T-helper 2 cell treated with Interferon-gamma antibody and Interleukin-4, amounts not matched to agents 5 μg/mL and 100 μg/mL, for 36 hours (primary cell): ENCODE measurements at regions not wholly inside any gene's neighbourhood (a gene's known extent, or its start where the extent isn't known, plus 50 kb on each side); places are given as distances from the start of the nearest gene placed in this dataset.
"Not testable (repeated sequence)": the region's sequence is repeated elsewhere in the genome, so short reads cannot be mapped to it uniquely, and the experiment has no call there.

Experiments used
- DNase-seq: peaks from one replicate; pipeline ENCODE4 v3.0.0; 2021; ENCODE audit warnings: low spot score
- H3K27ac Mint-ChIP-seq: one replicate; pipeline ENCODE4 v1.8.0; 2021; ENCODE audit warnings: mild to moderate bottlenecking, mixed read lengths
- H3K27me3 Mint-ChIP-seq: one replicate; pipeline ENCODE4 v1.8.0; 2021; ENCODE audit warnings: low read depth, mixed read lengths
- H3K36me3 Mint-ChIP-seq: one replicate; pipeline ENCODE4 v1.8.0; 2021; ENCODE audit warnings: low read depth, mixed read lengths
- H3K4me1 Mint-ChIP-seq: one replicate; pipeline ENCODE4 v1.8.0; 2021; ENCODE audit warnings: low read depth, mixed read lengths
- H3K4me3 Mint-ChIP-seq: one replicate; pipeline ENCODE4 v1.8.0; 2022; ENCODE audit warnings: mild to moderate bottlenecking, moderate library complexity, mixed read lengths
- H3K9me3 Mint-ChIP-seq: one replicate; pipeline ENCODE4 v1.8.0; 2021; ENCODE audit warnings: mixed read lengths

DNA sequence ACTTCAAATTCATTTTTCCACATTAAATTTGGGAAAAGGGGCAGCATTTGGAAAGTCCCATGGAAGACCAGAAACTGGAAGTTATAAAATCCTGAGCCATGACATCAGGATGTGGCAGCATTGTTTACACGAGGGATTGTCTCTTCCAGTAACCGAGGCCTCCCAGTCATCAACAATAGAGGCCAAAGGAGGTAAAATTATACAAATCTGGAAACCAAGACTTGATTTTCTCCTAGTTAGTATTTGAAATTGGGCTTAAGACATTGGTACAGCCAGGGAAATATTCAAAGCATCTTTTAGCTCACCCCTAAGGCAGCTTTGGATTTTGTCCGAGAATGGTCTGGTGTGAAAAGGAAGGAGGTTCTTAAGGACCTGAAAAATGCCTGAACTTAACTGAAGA, 251.6 kb upstream of the FOXF1 start:
- no peak overlapping the region for H3K4me3 Mint-ChIP-seq
- H3K27ac Mint-ChIP-seq: no peak overlapping the region
- no peaks in the 10 kb centered on the region for H3K27me3 Mint-ChIP-seq
- no peaks in the 10 kb centered on the region for H3K4me1 Mint-ChIP-seq
- no peak for DNase-seq
- peaks cover 4% of the 10 kb centered on the region for H3K9me3 Mint-ChIP-seq
- no peaks in the 10 kb centered on the region for H3K36me3 Mint-ChIP-seq

DNA sequence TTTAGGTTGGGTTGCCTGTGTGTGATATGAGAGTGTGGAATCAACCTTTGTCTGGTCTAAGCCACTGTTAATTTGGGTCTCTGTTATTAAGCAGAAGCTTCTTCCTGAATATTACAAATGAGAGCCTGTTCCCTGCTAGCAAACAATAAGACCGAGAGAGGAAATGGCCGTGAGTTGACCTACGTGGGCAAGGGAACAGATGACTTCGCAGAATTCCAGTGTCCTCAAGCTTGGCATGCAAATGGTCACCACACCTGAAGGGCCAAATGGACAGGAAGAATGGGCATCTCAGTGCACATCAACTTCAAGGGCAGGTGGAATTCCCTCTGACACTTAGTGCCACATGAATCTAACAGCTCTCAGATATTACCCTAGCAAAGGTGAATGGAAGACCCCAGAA, 250.8 kb upstream of the FOXF1 start:
- DNase-seq: no peak
- H3K9me3 Mint-ChIP-seq: peaks cover 4% of the 10 kb centered on the region
- H3K4me1 Mint-ChIP-seq: no peaks in the 10 kb centered on the region
- H3K4me3 Mint-ChIP-seq: no peak overlapping the region
- H3K36me3 Mint-ChIP-seq: no peaks in the 10 kb centered on the region
- no peaks in the 10 kb centered on the region for H3K27me3 Mint-ChIP-seq
- no peak overlapping the region for H3K27ac Mint-ChIP-seq

DNA sequence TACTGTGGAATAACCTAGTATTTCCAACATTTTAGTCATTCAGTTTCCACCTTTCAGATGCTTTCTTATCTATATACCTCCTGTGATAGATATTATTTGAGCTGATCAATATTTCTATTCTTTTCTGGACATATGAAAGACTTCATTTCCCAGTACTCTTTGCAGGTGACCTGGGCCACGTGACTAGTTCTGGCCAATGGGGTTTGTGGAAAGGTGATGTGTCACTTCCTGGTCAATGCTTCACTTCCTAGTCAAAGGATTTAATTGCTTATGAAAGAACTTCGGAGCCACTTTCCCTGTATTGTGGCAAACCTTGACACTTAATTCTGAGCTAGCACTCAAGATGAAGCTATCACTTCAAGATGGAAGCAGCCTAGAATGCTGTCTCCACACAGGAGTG, 248.9 kb upstream of the FOXF1 start:
- Mint-ChIP-seq H3K9me3 (peaks cover 4% of the 10 kb centered on the region), H3K4me1 (no peaks in the 10 kb centered on the region), H3K27ac (no peak overlapping the region), H3K27me3 (no peaks in the 10 kb centered on the region), H3K36me3 (no peaks in the 10 kb centered on the region), H3K4me3 (no peak overlapping the region)
- DNase-seq: no peak

DNA sequence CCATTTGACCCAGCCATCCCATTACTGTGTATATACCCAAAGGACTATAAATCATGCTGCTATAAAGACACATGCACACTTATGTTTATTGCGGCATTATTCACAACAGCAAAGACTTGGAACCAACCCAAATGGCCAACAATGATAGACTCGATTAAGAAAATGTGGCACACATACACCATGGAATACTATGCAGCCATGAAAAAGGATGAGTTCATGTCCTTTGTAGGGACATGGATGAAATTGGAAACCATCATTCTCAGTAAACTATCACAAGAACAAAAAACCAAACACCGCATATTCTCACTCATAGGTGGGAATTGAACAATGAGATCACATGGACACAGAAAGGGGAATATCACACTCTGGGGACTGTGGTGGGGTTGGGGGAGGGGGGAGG, 242.7 kb upstream of the FOXF1 start:
- H3K27me3 Mint-ChIP-seq, H3K27ac Mint-ChIP-seq, H3K4me3 Mint-ChIP-seq: not testable (repeated sequence)

DNA sequence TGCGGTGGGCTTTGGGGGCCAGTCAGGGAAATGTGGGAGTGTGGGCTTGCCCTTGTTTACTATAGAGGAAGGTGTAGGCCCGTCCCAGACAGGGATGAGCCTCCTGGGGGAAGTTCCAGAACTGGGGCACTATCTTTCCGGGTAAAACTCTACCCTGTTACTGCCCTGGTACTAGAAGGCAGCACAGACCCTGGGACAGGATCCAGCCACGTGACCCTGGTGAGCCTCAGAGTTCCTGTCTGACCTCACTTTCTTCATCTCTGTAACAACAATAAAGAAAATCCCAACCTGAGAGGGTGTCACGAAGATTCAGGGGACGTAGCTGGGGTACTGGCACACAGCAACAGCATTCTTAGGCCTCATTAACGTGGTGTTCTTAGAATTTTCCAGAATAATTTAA, 239.6 kb upstream of the FOXF1 start:
- no peaks in the 10 kb centered on the region for H3K36me3 Mint-ChIP-seq
- H3K27ac Mint-ChIP-seq: no peak overlapping the region
- H3K27me3 Mint-ChIP-seq: no peaks in the 10 kb centered on the region
- no peak for DNase-seq
- H3K9me3 Mint-ChIP-seq: peaks cover 5% of the 10 kb centered on the region
- no peaks in the 10 kb centered on the region for H3K4me1 Mint-ChIP-seq
- H3K4me3 Mint-ChIP-seq: no peak overlapping the region

More for the DNA sequence above, 242.7 kb upstream of the FOXF1 start:
- DNase-seq, H3K4me1 Mint-ChIP-seq, H3K36me3 Mint-ChIP-seq, H3K9me3 Mint-ChIP-seq: not testable (repeated sequence)

DNA sequence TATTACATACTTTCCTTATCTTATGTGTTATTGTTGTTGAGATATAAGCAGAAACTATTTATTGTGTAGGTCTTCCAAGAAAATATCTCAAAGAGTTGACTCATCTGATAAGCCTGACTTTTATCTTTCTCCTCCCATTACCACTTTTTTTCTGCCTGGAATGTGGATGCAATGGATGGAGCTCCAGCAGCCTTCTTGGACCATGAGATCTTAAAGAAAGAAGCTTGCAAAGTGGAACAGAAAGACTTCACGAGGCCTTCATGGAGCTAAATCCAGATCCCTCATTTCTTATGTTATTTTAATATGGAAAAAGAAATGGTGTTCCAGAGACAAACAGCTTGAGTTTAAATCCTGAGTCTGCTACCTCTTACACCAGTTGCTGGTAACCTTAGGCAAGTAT, 237.6 kb upstream of the FOXF1 start:
- no peak overlapping the region for H3K4me3 Mint-ChIP-seq
- H3K9me3 Mint-ChIP-seq: peaks cover 5% of the 10 kb centered on the region
- H3K36me3 Mint-ChIP-seq: no peaks in the 10 kb centered on the region
- H3K27me3 Mint-ChIP-seq: no peaks in the 10 kb centered on the region
- H3K4me1 Mint-ChIP-seq: no peaks in the 10 kb centered on the region
- no peak for DNase-seq
- no peak overlapping the region for H3K27ac Mint-ChIP-seq

DNA sequence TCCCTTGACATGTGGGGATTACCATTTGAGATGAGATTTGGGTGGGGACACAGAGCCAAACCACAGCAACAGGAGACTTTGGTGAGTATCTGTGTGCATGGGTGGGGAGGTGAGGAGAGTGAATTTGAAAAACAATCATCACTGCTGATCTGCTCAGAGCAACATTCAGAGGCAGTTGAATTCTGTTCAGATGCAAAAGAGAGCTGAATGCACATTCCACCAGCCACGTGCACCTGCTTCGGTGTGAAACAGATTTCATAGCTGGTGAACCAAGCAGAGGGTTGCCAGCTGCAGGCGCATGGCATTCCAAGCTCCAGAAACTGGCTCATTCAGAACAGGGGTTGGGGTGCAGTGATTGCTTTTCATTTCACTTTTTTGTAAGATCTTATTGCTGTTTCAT, 233.1 kb upstream of the FOXF1 start:
- DNase-seq: no peak
- Mint-ChIP-seq H3K4me3 (no peak overlapping the region), H3K27ac (no peak overlapping the region), H3K4me1 (no peaks in the 10 kb centered on the region), H3K9me3 (no peaks in the 10 kb centered on the region), H3K27me3 (no peaks in the 10 kb centered on the region), H3K36me3 (no peaks in the 10 kb centered on the region)

DNA sequence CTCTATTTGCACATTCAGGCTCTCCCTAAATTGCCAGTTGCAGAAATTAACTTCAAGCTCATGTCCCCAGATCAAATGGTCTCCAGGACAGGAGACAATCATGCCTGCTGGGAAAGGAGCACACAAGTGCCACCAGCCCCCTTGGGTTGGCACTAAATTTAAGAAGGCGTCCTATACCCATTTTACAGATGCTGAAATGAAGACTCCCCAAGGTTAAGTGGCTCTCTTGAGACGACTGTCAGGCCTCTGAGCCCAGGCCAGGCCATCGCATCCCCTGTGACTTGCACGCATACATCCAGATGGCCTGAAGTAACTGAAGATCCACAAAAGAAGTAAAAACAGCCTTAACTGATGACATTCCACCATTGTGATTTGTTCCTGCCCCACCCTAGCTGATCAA, 232.5 kb upstream of the FOXF1 start:
- H3K4me1 Mint-ChIP-seq, H3K9me3 Mint-ChIP-seq, H3K4me3 Mint-ChIP-seq, DNase-seq, H3K27ac Mint-ChIP-seq, H3K36me3 Mint-ChIP-seq, H3K27me3 Mint-ChIP-seq: not testable (repeated sequence)

DNA sequence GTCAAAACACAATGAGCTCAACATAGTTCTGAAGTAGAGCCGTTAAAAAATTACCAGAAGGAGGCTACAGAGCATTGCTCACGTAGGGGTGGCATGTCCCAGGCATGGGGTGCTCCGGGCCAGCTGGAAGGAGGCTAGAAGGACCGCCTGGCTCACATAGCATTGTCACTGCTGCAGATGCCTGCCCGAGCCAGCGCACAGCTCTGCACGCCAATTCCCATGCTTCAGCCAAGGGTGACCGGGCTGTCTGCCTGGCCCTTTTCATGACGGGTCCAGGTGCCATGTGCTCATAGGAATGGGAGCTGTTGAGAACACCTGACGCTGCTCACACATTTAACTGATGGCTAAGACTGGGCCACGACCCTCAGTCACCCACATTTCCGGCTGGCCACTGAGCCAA, 228.9 kb upstream of the FOXF1 start:
- Mint-ChIP-seq H3K27ac (no peak overlapping the region), H3K36me3 (no peaks in the 10 kb centered on the region), H3K27me3 (peaks cover 16% of the 10 kb centered on the region), H3K4me1 (no peaks in the 10 kb centered on the region), H3K9me3 (no peaks in the 10 kb centered on the region), H3K4me3 (no peak overlapping the region)
- DNase-seq: no peak

DNA sequence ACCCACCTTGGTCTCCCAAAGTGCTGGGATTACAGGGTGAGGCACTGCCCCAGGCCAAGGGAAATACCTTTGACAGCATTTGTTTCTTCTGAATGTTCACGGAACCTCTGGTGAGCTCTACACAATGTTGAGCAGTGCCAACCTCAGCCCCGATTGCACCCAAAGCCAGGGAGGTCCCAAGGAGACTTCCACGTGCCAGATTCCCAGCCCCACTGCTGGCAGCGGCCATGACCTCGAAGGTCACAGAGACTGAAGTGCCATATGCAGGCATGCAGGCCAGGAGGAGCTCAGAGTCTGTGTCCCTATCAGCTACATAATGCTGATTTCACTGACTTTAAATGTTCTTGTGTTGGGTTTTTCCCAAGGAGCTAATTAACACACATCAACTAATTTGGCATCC, 226.4 kb upstream of the FOXF1 start:
- no peaks in the 10 kb centered on the region for H3K36me3 Mint-ChIP-seq
- peaks cover 38% of the 10 kb centered on the region for H3K27me3 Mint-ChIP-seq
- no peaks in the 10 kb centered on the region for H3K4me1 Mint-ChIP-seq
- H3K4me3 Mint-ChIP-seq: no peak overlapping the region
- no peak for DNase-seq
- H3K9me3 Mint-ChIP-seq: no peaks in the 10 kb centered on the region
- H3K27ac Mint-ChIP-seq: no peak overlapping the region

DNA sequence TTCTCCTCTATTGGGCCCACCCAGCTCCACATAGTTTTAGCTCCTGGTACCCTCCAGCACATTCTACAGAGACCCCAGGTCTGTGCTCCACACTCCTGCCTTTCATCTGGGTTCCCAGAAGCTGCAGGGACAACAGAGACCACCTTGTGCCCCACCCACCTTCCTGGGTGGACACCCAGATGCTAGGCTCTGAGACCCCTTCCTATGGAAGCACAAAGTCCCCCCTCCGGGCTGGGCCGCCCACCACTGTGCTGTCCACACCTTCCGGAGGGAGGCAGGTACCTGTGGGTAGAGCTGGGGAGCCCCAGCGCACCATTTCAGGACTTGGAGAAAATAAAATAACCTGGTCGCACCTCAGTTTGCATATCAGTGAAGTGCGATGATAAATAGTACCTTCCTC, 224.9 kb upstream of the FOXF1 start:
- Mint-ChIP-seq H3K9me3 (no peaks in the 10 kb centered on the region), H3K36me3 (no peaks in the 10 kb centered on the region), H3K27ac (no peak overlapping the region), H3K27me3 (peaks cover 52% of the 10 kb centered on the region), H3K4me1 (no peaks in the 10 kb centered on the region), H3K4me3 (no peak overlapping the region)
- DNase-seq: no peak

DNA sequence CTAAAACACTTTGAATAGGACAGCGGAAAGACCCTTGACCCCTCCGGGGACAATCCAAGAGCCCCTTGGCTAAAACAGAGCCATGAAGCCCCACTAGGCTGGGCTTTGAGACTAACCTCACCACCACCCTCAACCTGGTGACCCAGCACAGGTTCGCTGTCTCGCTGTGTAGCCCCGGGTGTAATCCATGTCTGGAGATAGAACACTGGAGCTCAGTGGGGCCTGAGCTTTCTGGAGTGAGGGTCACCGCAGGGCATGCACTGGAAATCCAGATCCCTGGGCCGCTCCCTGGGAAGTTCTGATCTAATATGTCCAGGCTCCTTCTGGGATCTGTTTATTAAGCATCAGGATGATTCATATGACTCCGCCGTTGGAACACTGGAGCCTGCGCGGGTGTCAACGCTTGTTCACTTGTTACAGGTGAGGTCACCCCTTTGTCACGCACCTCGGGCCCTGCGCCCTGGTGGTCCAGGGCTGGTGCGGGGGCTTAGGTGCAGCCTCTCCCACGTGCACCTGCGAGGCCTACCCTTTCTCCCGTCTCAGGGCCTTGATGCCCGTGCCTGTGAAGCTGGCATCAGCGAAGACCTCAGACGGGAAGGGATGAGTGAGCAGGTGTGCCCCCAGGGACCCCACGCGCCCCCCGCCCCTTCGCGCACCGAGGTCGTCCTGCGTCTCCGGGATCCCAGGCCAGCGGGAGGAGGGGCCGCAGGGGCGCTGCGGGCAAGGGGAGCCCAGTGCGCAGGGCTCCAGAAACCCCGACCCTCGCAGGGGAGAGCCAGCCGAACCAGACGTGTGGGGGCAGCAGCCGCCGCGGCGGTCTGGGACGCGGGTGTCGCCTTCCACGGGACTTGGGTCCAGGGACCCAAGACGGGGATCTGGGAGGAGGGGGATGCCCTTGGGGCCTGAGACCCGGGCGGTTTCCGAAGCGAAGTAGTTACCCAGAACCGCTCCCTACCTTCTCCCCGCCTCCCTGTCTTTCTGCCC, 224.1 kb upstream of the FOXF1 start:
- H3K36me3 Mint-ChIP-seq: no peaks in the 10 kb centered on the region
- no peak for DNase-seq
- peaks cover 59% of the 10 kb centered on the region for H3K27me3 Mint-ChIP-seq
- no peaks in the 10 kb centered on the region for H3K4me1 Mint-ChIP-seq
- H3K4me3 Mint-ChIP-seq: no peak overlapping the region
- no peak overlapping the region for H3K27ac Mint-ChIP-seq
- H3K9me3 Mint-ChIP-seq: no peaks in the 10 kb centered on the region

DNA sequence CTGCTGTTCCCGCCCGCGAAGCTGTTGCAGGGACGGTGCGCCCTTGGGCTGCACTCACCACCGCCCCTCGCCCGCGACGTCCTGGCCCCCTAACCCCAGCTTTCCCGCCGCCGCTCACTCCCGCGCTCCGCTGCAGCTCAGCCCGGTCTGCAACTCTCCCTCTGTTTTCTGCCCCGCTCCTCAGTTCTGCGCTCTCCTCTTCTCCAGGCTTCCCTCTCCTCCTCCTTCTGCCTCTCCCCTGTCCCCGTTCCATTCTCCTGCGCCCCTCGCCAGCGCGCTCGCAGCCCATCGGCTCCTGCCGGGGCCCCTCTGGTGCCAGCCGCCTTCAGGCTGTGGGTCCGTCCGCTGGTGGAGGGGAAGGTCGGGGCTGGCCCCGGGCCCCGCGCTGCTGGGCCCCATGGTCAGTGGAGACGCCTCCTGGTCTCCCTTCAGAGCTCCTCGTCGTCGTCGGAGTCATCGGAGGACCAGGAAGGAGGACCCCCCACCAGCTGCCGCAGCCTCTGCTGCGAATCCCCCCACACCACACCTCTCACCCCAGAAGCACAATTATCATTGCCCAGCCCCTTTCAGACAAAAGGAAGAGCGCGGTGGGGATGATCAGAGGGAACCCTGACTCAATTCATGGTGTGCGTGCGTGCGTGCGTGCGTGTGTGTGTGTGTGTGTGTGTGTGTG, 223.2 kb upstream of the FOXF1 start:
- H3K4me1 Mint-ChIP-seq: no peaks in the 10 kb centered on the region

DNA sequence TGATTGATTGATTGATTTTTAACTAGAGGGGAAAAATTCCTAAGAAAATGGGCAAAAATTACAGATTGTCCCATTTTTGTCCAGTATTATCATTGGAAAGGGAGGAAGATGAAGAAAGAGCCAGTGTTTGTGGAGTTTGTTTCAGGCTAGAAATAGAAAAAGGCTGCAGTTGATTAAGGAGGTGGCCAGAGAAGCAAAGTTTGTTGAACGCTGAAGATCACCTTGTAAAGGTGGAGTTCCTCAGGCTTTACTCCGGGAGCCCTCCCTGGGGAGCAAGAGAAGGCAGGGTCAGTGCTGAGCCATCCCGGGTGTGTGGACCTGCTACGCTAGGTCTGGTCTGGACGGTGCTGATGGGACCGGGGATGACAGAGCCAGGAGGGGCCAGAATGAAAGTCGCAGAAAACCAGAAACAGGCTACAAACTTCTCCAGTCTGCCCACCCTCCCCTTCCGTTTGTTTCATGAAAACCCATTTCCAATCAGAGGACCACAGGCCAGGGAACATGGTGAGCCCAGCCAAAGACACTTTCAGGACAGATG, 222.6 kb upstream of the FOXF1 start:
- H3K4me3 Mint-ChIP-seq: no peak overlapping the region
- no peaks in the 10 kb centered on the region for H3K4me1 Mint-ChIP-seq
- peaks cover 68% of the 10 kb centered on the region for H3K27me3 Mint-ChIP-seq
- no peaks in the 10 kb centered on the region for H3K9me3 Mint-ChIP-seq
- no peaks in the 10 kb centered on the region for H3K36me3 Mint-ChIP-seq
- no peak overlapping the region for H3K27ac Mint-ChIP-seq
- no peak for DNase-seq

More for the DNA sequence above, 223.2 kb upstream of the FOXF1 start:
- Mint-ChIP-seq H3K9me3 (no peaks in the 10 kb centered on the region), H3K27me3 (peaks cover 63% of the 10 kb centered on the region), H3K4me3 (no peak overlapping the region), H3K27ac (no peak overlapping the region), H3K36me3 (no peaks in the 10 kb centered on the region)
- DNase-seq: no peak
